ENCODE measurements at regions not wholly inside any gene's neighbourhood (a gene's known extent, or its start where the extent isn't known, plus 50 kb on each side); places are given as distances from the start of the nearest gene placed in this dataset.
"Not testable (repeated sequence)": the region's sequence is repeated elsewhere in the genome, so short reads cannot be mapped to it uniquely, and the experiment has no call there.

DNA sequence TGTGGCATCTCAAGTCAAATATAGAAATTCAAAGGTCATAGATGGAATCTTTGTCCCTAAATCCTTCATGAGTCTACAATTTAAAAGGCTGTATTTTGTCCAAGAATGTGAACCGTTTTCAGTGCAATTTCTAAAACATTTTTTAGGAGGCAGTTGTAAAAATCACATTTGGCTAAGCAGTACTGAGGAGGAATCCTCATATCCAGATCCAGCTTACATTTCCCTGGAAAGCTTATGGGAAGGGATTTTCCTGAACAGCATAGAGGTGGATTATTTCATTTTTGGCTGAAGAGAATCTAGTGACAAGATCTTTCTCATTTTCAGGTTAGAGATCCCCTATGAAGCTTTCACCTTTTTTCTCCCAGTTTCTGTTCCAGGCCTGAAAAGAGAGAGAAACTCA lies 178.4 kb downstream of the POLR2M start:
- no peaks in the 10 kb centered on the region for H3K4me1 ChIP-seq
- no peaks in the 10 kb centered on the region for H3K27me3 ChIP-seq
- H3K4me2 ChIP-seq, result no peak overlapping the region
- no peaks in the 10 kb centered on the region for H3K9me3 ChIP-seq (replicated peaks in 1 of 11)
- no peak overlapping the region for H3K27ac ChIP-seq
- H3K9ac ChIP-seq, result no peak overlapping the region
- H3K4me3 ChIP-seq, result no peak overlapping the region
- no peaks in the 10 kb centered on the region for H4K20me1 ChIP-seq
- TF ChIP-seq Cebpa-rat (IDR thresholded peaks at IDR 0.05), result no peak
- no peaks in the 10 kb centered on the region for H3K36me3 ChIP-seq

DNA sequence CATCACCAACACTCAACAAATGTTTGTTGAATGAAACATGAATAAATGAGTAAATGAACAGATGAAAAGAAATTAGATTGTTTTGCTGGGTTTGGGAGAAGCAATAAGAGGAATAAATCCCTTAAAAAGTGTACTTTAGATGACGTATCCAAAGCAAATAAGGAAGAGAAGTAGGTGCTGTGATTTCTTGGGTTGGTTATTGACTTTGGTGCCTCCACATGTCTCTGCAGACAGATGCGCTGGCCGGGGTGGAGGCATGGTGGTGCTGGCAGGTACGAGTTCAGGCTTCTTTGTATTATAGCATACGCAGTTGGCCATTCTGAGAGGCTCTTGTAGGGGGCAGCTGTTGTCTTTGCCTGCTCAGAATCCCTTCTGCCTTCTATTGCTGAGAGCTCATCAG lies 178.9 kb downstream of the POLR2M start:
- H3K36me3 ChIP-seq, result no peaks in the 10 kb centered on the region
- H3K27me3 ChIP-seq, result no peaks in the 10 kb centered on the region
- no peak overlapping the region for H3K9ac ChIP-seq
- H3K4me2 ChIP-seq, result no peak overlapping the region
- H3K9me3 ChIP-seq (replicated peaks in 1 of 11), result no peaks in the 10 kb centered on the region
- no peak for TF ChIP-seq Cebpa-rat (IDR thresholded peaks at IDR 0.05)
- no peaks in the 10 kb centered on the region for H3K4me1 ChIP-seq
- H3K27ac ChIP-seq, result no peak overlapping the region
- no peaks in the 10 kb centered on the region for H4K20me1 ChIP-seq
- H3K4me3 ChIP-seq, result no peak overlapping the region

GRCh38 chr15:57887825-57888224 lies 177.7 kb downstream of the ALDH1A2 start:
- no peaks in the 10 kb centered on the region for H3K4me1 ChIP-seq
- no peak for TF ChIP-seq Cebpa-rat (IDR thresholded peaks at IDR 0.05)
- H3K27ac ChIP-seq, result no peak overlapping the region
- H3K4me2 ChIP-seq, result no peak overlapping the region
- H3K9me3 ChIP-seq (replicated peaks in 1 of 11), result peaks cover 0 to 7% (median 0%) of the 10 kb centered on the region in 11 experiments; a peak in 2 of 22 replicates
- H3K36me3 ChIP-seq, result no peaks in the 10 kb centered on the region
- H3K27me3 ChIP-seq, result no peaks in the 10 kb centered on the region
- no peak overlapping the region for H3K9ac ChIP-seq
- H3K4me3 ChIP-seq, result no peak overlapping the region
- H4K20me1 ChIP-seq, result no peaks in the 10 kb centered on the region

- H3K4me1 ChIP-seq, result no peaks in the 10 kb centered on the region
- H3K27me3 ChIP-seq, result no peaks in the 10 kb centered on the region
- H3K36me3 ChIP-seq, result no peaks in the 10 kb centered on the region
- no peak overlapping the region for H3K27ac ChIP-seq
- H3K9me3 ChIP-seq (replicated peaks in 1 of 11), result peaks cover 0 to 7% (median 0%) of the 10 kb centered on the region in 11 experiments; a peak in 2 of 22 replicates
- no peak overlapping the region for H3K4me2 ChIP-seq
- H3K9ac ChIP-seq, result no peak overlapping the region
- H4K20me1 ChIP-seq, result no peaks in the 10 kb centered on the region
- no peak overlapping the region for H3K4me3 ChIP-seq
- no peak for TF ChIP-seq Cebpa-rat (IDR thresholded peaks at IDR 0.05)
Observed at GRCh38 chr15:57890351-57890750, 175.2 kb downstream of the ALDH1A2 start.

DNA sequence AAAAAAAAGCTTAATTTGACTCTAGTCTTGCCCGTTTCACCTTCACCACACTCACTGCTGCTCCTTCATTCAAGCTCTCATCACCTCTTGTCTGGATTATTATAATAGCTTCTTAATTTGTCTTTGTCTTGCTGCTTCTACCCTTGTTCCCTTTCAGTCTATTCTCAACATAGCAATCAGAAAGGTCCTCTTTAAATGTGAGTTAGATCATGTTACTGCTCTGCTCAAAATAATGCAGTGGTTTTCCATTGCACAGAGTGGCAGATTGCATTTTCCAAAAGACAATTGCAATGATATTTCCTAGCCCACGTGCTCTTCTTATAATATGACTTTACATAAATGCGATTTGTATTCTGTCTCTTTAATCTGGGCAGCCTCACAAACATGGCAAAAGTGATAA lies 174.6 kb downstream of the ALDH1A2 start:
- Histone ChIP-seq H3K4me3 (no peak overlapping the region), H3K4me2 (no peak overlapping the region), H3K36me3 (no peaks in the 10 kb centered on the region), H3K9me3 (replicated peaks in 1 of 11) (peaks cover 0 to 7% (median 0%) of the 10 kb centered on the region in 11 experiments; a peak in 2 of 22 replicates), H3K27ac (no peak overlapping the region), H3K4me1 (no peaks in the 10 kb centered on the region), H3K9ac (no peak overlapping the region), H4K20me1 (no peaks in the 10 kb centered on the region), H3K27me3 (no peaks in the 10 kb centered on the region)
- TF ChIP-seq Cebpa-rat (IDR thresholded peaks at IDR 0.05), result no peak

- no peaks in the 10 kb centered on the region for H3K27me3 ChIP-seq
- no peak overlapping the region for H3K4me2 ChIP-seq
- H3K27ac ChIP-seq, result no peak overlapping the region
- H3K9me3 ChIP-seq (replicated peaks in 1 of 11), result peaks cover 0 to 7% (median 0%) of the 10 kb centered on the region in 11 experiments; a peak in 2 of 22 replicates
- TF ChIP-seq Cebpa-rat (IDR thresholded peaks at IDR 0.05), result no peak
- no peak overlapping the region for H3K4me3 ChIP-seq
- no peaks in the 10 kb centered on the region for H3K36me3 ChIP-seq
- H3K9ac ChIP-seq, result no peak overlapping the region
- no peaks in the 10 kb centered on the region for H4K20me1 ChIP-seq
- H3K4me1 ChIP-seq, result no peaks in the 10 kb centered on the region
Observed at GRCh38 chr15:57892181-57892580, 173.3 kb downstream of the ALDH1A2 start.

DNA sequence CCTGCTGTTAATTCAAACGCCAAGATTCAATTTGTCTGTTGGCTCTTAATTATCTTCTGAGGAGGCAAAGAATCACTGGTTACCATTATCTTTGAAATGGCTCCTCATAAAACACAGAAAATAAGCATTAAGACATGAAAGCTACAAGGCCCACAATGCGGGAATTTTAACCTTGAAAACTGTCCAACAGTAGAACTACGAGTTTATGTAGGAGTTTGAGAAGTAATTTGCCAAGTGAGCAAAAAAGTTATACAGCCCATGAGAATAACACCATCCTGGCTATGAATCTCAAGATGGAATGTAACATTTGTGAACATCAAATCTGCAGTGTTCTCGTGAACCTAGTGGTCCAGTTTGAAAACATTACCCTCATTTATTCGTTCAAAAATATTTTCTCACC lies 172.5 kb downstream of the ALDH1A2 start:
- no peak overlapping the region for H3K9ac ChIP-seq
- H3K36me3 ChIP-seq, result no peaks in the 10 kb centered on the region
- H3K4me3 ChIP-seq, result no peak overlapping the region
- no peak overlapping the region for H3K27ac ChIP-seq
- no peaks in the 10 kb centered on the region for H4K20me1 ChIP-seq
- H3K9me3 ChIP-seq (replicated peaks in 1 of 11), result peaks cover 0 to 7% (median 0%) of the 10 kb centered on the region in 11 experiments; a peak in 2 of 22 replicates
- no peaks in the 10 kb centered on the region for H3K4me1 ChIP-seq
- H3K4me2 ChIP-seq, result no peak overlapping the region
- no peaks in the 10 kb centered on the region for H3K27me3 ChIP-seq
- TF ChIP-seq Cebpa-rat (IDR thresholded peaks at IDR 0.05), result no peak

- no peaks in the 10 kb centered on the region for H3K4me1 ChIP-seq
- no peaks in the 10 kb centered on the region for H3K27me3 ChIP-seq
- TF ChIP-seq Cebpa-rat (IDR thresholded peaks at IDR 0.05), result no peak
- H3K9ac ChIP-seq, result no peak overlapping the region
- no peak overlapping the region for H3K27ac ChIP-seq
- no peaks in the 10 kb centered on the region for H4K20me1 ChIP-seq
- no peak overlapping the region for H3K4me3 ChIP-seq
- peaks cover 0 to 7% (median 0%) of the 10 kb centered on the region in 11 experiments; a peak in 2 of 22 replicates for H3K9me3 ChIP-seq (replicated peaks in 1 of 11)
- H3K36me3 ChIP-seq, result no peaks in the 10 kb centered on the region
- no peak overlapping the region for H3K4me2 ChIP-seq
Observed at GRCh38 chr15:57895291-57895690, 170.2 kb downstream of the ALDH1A2 start.

DNA sequence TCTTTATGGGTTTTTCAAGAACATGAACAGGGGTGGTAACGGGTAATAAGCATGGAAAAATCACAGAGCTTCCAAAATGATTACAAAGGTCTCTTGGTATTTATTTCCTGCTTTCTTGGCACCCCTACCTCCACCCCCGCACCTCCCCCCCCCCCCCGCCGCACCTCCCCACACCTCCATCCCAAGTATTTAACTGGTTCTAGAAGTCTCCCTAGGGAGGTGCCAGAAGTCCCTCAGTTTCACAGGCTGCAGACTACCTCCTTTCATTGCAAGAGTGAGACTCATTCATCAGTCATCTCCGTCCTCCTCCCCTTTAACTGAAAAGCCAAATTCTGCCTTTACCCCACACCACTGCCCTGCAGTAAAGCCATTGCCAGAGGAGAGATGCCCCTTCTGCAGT lies 169.4 kb downstream of the ALDH1A2 start:
- Histone ChIP-seq H3K36me3 (no peaks in the 10 kb centered on the region), H3K4me1 (no peaks in the 10 kb centered on the region), H3K4me3 (no peak overlapping the region), H3K9me3 (replicated peaks in 1 of 11) (peaks cover 0 to 7% (median 0%) of the 10 kb centered on the region in 11 experiments; a peak in 2 of 22 replicates), H3K4me2 (no peak overlapping the region), H3K27ac (no peak overlapping the region), H3K9ac (no peak overlapping the region), H4K20me1 (no peaks in the 10 kb centered on the region), H3K27me3 (no peaks in the 10 kb centered on the region)
- no peak for TF ChIP-seq Cebpa-rat (IDR thresholded peaks at IDR 0.05)

GRCh38 chr15:57896899-57897298 lies 168.6 kb downstream of the ALDH1A2 start:
- H3K27me3 ChIP-seq; H3K4me3 ChIP-seq; H3K4me2 ChIP-seq; H3K9ac ChIP-seq; H3K36me3 ChIP-seq; H4K20me1 ChIP-seq; H3K9me3 ChIP-seq (replicated peaks in 1 of 11); H3K27ac ChIP-seq; H3K4me1 ChIP-seq: not testable (repeated sequence)

Measured in BLaER1 treated with 17β-estradiol and CSF1 and Interleukin-3, amounts not matched to agents 10 nM and 100 nM (cell line).